C4-2B (cell line): ENCODE measurements at regions not wholly inside any gene's neighbourhood (a gene's known extent, or its start where the extent isn't known, plus 50 kb on each side); places are given as distances from the start of the nearest gene placed in this dataset.

ENCODE experiments used
- H3K27ac ChIP-seq: fragments of 450-650 bp; 2 replicates; pipeline ENCODE4 v1.5.1; 2017
- CTCF ChIP-seq: fragments of 450-650 bp; conservative IDR thresholded peaks from 2 replicates; pipeline ENCODE4 v1.5.1; 2017; ENCODE audit warnings: mild to moderate bottlenecking
- ZFX ChIP-seq: fragments of 450-650 bp; IDR thresholded peaks from 2 replicates; pipeline ENCODE4 v1.6.1; 2017

GRCh38 chr1:56396581-56396980 is 182.8 kb downstream of the PLPP3 start:
- no peak overlapping the region for H3K27ac ChIP-seq
- TF ChIP-seq CTCF = no peak
- no peak for TF ChIP-seq ZFX

- H3K27ac ChIP-seq = no peak overlapping the region
- no peak for TF ChIP-seq ZFX
- TF ChIP-seq CTCF = no peak
These were observed 183.6 kb downstream of the PLPP3 start for GRCh38 chr1:56395776-56396175.

GRCh38 chr1:56394298-56394697 is 185.1 kb downstream of the PLPP3 start:
- TF ChIP-seq CTCF (no peak), ZFX (no peak)
- no peak overlapping the region for H3K27ac ChIP-seq

- peak overlapping the region; percentile 66; the same call in 1 of the 2 replicates for H3K27ac ChIP-seq
- no peak for TF ChIP-seq ZFX
- TF ChIP-seq CTCF = no peak
These were observed 188.2 kb downstream of the PLPP3 start for GRCh38 chr1:56390934-56391731.

GRCh38 chr1:56390232-56390867 is 189.0 kb downstream of the PLPP3 start:
- H3K27ac ChIP-seq = peak overlapping the region; percentile 66; the same call in 1 of the 2 replicates
- TF ChIP-seq CTCF (no peak), ZFX (no peak)

- no peak for TF ChIP-seq CTCF
- no peak for TF ChIP-seq ZFX
- peak overlapping the region; percentile 66; the same call in 1 of the 2 replicates for H3K27ac ChIP-seq
These were observed 189.6 kb downstream of the PLPP3 start for GRCh38 chr1:56389813-56390212.

- no peak overlapping the region for H3K27ac ChIP-seq
- TF ChIP-seq ZFX (no peak), CTCF (no peak)
These were observed 192.2 kb downstream of the PLPP3 start for GRCh38 chr1:56387071-56387740.
